GM10266 (cell line): ENCODE measurements at regions not wholly inside any gene's neighbourhood (a gene's known extent, or its start where the extent isn't known, plus 50 kb on each side); places are given as distances from the start of the nearest gene placed in this dataset.

ENCODE experiments used
- DNase-seq: peaks from one replicate; pipeline ENCODE4 v3.0.0; 2012; ENCODE audit errors: extremely low spot score
- CTCF ChIP-seq: IDR thresholded peaks from 2 replicates; pipeline ENCODE4 v1.5.1; 2012; ENCODE audit warnings: mild to moderate bottlenecking, low read depth; ENCODE audit not compliant: control insufficient read depth, insufficient read depth; ENCODE audit errors: missing control alignments

- no peak for TF ChIP-seq CTCF
- no peak for DNase-seq
Observed at GRCh38 chr4:14864365-14865030, 137.8 kb upstream of the CPEB2 start.

GRCh38 chr4:14865031-14865366 is 137.3 kb upstream of the CPEB2 start:
- no peak for DNase-seq
- no peak for TF ChIP-seq CTCF

- TF ChIP-seq CTCF = no peak
- DNase-seq = no peak
Observed at GRCh38 chr4:14865804-14866203, 136.5 kb upstream of the CPEB2 start.

DNA sequence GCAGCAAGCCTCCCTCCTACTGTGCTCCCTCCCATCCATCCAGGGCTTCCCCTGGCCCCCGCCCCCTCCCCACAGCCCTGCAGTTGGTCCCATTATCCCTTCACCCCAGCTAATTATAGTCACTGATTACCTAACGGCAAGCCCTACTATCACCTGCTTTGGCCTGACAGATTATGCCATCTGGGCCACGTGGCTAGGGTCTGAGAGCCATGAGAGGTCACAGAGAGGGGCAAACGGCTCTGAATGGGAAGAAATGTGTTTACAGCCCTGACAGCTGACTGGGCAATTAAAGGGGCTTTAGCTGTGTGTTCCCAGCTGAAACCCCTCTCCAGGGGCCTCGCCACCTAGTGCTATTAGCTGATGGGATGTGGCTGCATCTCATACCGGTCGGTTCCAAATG is 134.4 kb upstream of the CPEB2 start:
- TF ChIP-seq CTCF = no peak
- no peak for DNase-seq

DNA sequence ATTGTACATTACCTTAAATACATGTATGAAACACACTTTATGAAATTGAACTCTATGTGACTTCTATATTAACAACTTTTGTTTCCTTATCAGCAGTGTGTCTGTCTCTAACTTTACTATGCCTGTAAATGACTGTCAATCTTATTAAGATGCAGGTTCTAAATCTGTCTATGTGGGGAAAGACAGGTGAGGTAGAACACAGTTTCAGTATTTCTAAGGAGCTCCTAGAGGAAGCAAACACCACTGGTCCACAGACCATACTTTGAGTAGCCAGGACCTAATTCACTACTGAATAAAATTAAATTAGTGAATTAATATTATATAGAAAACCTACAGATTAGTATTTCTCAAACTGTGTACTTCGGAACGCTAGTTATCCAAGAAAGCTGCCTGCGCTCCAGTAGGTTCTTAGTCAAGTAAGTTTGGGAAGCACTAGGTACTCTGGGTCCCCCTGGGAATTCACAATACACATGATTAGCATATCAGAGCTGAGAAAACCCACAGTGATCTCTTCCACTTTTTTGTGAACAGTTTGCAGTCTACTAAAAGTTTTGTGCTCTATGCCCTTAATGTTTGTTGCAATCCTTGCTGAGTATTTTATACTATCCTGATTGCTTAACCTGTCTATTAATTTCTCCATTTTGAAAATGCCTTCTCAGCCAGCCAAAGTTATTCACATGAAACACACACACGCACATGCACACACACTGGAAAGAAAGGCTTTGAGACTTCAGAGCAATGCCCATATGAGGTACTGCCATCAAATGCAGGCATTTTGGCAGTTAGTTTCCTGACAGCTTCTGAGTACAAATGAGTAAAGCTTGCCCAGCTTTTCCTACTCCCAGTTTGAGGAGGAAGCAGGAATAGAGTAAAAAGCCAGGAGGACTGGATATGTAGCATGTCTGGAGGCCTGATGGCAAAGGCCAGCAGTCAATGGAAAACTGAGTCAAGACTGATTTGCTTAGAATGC is 133.6 kb upstream of the CPEB2 start:
- TF ChIP-seq CTCF = no peak
- no peak for DNase-seq

DNA sequence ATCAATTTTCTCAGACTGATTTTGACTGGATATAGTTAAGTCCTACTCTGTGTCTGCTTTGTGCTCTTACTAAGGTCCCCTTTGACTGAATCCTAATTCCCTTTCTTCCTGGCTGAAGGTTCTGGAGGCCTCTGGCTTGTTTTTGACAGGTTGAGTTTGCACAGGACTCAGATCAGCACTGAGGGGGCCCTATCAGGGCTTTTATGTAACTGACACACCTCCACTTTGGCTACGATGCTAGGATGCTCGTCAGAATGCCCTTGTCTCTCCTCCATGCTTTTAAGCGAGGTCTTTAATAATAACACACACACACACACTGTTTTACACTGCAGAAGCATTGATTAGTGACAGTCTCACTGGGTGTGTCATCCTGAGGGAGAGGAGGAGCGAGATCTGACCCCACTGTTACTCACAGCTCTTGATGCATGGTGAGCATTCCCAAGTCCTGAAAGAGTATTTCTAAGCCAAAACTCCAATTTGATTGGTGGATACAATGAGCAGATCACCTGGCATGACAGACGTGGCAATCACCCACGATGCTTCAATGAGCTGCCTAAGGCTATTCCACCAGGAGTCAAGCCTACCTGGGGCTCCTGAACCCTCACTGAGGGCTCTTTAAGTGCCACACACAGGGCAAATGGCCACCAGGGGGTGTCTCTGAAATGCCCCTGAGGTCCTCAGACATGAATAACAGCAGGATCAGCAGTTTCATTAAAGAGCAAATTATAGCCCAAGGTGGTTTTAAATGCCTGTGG is 130.4 kb upstream of the CPEB2 start:
- no peak for DNase-seq
- peak; percentile 37 for TF ChIP-seq CTCF
